ENCODE measurements at regions not wholly inside any gene's neighbourhood (a gene's known extent, or its start where the extent isn't known, plus 50 kb on each side); places are given as distances from the start of the nearest gene placed in this dataset.

- no peak overlapping the region for H3K4me3 ChIP-seq (ENCODE audit: low read length)
- Mint-ChIP-seq H3K27me3 (ENCODE audit: insufficient read depth) (no peaks in the 10 kb centered on the region), H3K4me3 (no peak overlapping the region), H3K9me3 (peaks cover 2% of the 10 kb centered on the region), H3K36me3 (ENCODE audit: low read depth) (no peaks in the 10 kb centered on the region), H3K4me1 (peaks cover 6% of the 10 kb centered on the region), H3K27ac (no peak overlapping the region)
- TF ChIP-seq, protein P1, sequence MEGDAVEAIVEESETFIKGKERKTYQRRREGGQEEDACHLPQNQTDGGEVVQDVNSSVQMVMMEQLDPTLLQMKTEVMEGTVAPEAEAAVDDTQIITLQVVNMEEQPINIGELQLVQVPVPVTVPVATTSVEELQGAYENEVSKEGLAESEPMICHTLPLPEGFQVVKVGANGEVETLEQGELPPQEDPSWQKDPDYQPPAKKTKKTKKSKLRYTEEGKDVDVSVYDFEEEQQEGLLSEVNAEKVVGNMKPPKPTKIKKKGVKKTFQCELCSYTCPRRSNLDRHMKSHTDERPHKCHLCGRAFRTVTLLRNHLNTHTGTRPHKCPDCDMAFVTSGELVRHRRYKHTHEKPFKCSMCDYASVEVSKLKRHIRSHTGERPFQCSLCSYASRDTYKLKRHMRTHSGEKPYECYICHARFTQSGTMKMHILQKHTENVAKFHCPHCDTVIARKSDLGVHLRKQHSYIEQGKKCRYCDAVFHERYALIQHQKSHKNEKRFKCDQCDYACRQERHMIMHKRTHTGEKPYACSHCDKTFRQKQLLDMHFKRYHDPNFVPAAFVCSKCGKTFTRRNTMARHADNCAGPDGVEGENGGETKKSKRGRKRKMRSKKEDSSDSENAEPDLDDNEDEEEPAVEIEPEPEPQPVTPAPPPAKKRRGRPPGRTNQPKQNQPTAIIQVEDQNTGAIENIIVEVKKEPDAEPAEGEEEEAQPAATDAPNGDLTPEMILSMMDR (conservative IDR thresholded peaks at IDR 0.05) = no peak
- no peak for DNase-seq
- no peaks in the 10 kb centered on the region for H3K9me3 ChIP-seq (ENCODE audit: control insufficient read depth, low read length)
- no peak overlapping the region for H3K27ac ChIP-seq (ENCODE audit: low read depth, low read length)
- H3K4me1 ChIP-seq (ENCODE audit: control insufficient read depth, insufficient read depth, low read length) = no peaks in the 10 kb centered on the region
- no peaks in the 10 kb centered on the region for H3K27me3 ChIP-seq (ENCODE audit: control insufficient read depth, insufficient read depth, low read length, poor library complexity, severe bottlenecking)
- H3K36me3 ChIP-seq (ENCODE audit: control insufficient read depth, insufficient read depth, low read length) = no peaks in the 10 kb centered on the region
- no peak overlapping the region for H3K9ac ChIP-seq (ENCODE audit: extremely low read depth, low read length, poor library complexity, severe bottlenecking)
- WGBS, 2 experiments (ENCODE audit: insufficient coverage in 1 of 2, insufficient read length in 1 of 2) = 91 to 96% methylated on average over 4 of the region's 4 CpGs
Observed at GRCh38 chr13:105702441-105702840, 833.0 kb downstream of the EFNB2 start.

GRCh38 chr13:105692769-105693168, 842.7 kb downstream of the EFNB2 start:
- Mint-ChIP-seq H3K4me1 (no peaks in the 10 kb centered on the region), H3K27ac (no peak overlapping the region), H3K9me3 (peaks cover 6% of the 10 kb centered on the region), H3K27me3 (ENCODE audit: insufficient read depth) (no peaks in the 10 kb centered on the region), H3K36me3 (ENCODE audit: low read depth) (no peaks in the 10 kb centered on the region), H3K4me3 (no peak overlapping the region)
- Histone ChIP-seq H3K27me3 (ENCODE audit: control insufficient read depth, insufficient read depth, low read length, poor library complexity, severe bottlenecking) (no peaks in the 10 kb centered on the region), H3K4me1 (ENCODE audit: control insufficient read depth, insufficient read depth, low read length) (no peaks in the 10 kb centered on the region), H3K9me3 (ENCODE audit: control insufficient read depth, low read length) (no peaks in the 10 kb centered on the region), H3K4me3 (ENCODE audit: low read length) (no peak overlapping the region), H3K36me3 (ENCODE audit: control insufficient read depth, insufficient read depth, low read length) (no peaks in the 10 kb centered on the region), H3K27ac (ENCODE audit: low read depth, low read length) (no peak overlapping the region), H3K9ac (ENCODE audit: extremely low read depth, low read length, poor library complexity, severe bottlenecking) (no peak overlapping the region)
- no peak for DNase-seq
- WGBS, 2 experiments (ENCODE audit: insufficient coverage in 1 of 2, insufficient read length in 1 of 2) = 88 to 93% methylated on average over 2 to 5 of the region's 5 CpGs
- TF ChIP-seq, protein P1 (conservative IDR thresholded peaks at IDR 0.05) = no peak

DNA sequence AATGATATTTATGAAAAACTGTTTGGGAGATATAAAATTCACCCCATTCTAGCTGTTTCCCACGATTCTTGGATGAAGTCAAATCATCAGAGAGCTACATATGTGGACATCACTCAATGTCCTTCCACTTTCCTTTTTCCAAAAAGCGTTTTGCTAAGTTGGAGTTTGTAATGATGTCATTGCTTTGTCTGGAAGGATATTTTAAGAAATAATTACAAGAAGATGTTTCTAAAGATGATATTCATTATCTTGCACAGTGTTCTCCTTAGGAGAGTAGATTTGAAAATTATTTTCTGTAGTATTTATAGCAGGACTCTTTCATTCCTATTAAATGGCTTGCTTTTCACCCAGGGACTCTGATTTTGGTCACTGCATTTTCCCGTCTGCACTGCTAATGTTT, 851.2 kb downstream of the EFNB2 start:
- no peaks in the 10 kb centered on the region for H3K4me1 Mint-ChIP-seq
- H3K27ac Mint-ChIP-seq = no peak overlapping the region
- Histone ChIP-seq H3K9me3 (ENCODE audit: control insufficient read depth, low read length) (no peaks in the 10 kb centered on the region), H3K36me3 (ENCODE audit: control insufficient read depth, insufficient read depth, low read length) (no peaks in the 10 kb centered on the region), H3K4me1 (ENCODE audit: control insufficient read depth, insufficient read depth, low read length) (no peaks in the 10 kb centered on the region), H3K27ac (ENCODE audit: low read depth, low read length) (no peak overlapping the region), H3K27me3 (ENCODE audit: control insufficient read depth, insufficient read depth, low read length, poor library complexity, severe bottlenecking) (no peaks in the 10 kb centered on the region), H3K4me3 (ENCODE audit: low read length) (no peak overlapping the region), H3K9ac (ENCODE audit: extremely low read depth, low read length, poor library complexity, severe bottlenecking) (no peak overlapping the region)
- WGBS, 2 experiments (ENCODE audit: insufficient coverage in 1 of 2, insufficient read length in 1 of 2) = 95 to 100% methylated on average over 1 to 2 of the region's 3 CpGs
- H3K4me3 Mint-ChIP-seq = no peak overlapping the region
- no peaks in the 10 kb centered on the region for H3K9me3 Mint-ChIP-seq
- TF ChIP-seq, protein P1 (conservative IDR thresholded peaks at IDR 0.05) = no peak
- H3K36me3 Mint-ChIP-seq (ENCODE audit: low read depth) = no peaks in the 10 kb centered on the region
- no peaks in the 10 kb centered on the region for H3K27me3 Mint-ChIP-seq (ENCODE audit: insufficient read depth)
- no peak for DNase-seq

Measured in endodermal cell (in vitro differentiated cells).